Hematopoietic multipotent progenitor cell treated with erythropoietin and hydrocortisone succinate and interleukin-3 and kit ligand, for 15 days (in vitro differentiated cells): ENCODE measurements at regions not wholly inside any gene's neighbourhood (a gene's known extent, or its start where the extent isn't known, plus 50 kb on each side); places are given as distances from the start of the nearest gene placed in this dataset.

Experiments used
- DNase-seq: peaks from one replicate; pipeline ENCODE4 v3.0.0-alpha.2; 2015; ENCODE audit warnings: low spot score

- no peak for DNase-seq
Measured at GRCh38 chr13:106382534-106382933, 152.9 kb downstream of the EFNB2 start.

- no peak for DNase-seq
Measured at GRCh38 chr13:106381091-106381490, 154.4 kb downstream of the EFNB2 start.

- no peak for DNase-seq
Measured at GRCh38 chr13:106377931-106378662, 157.4 kb downstream of the EFNB2 start.

GRCh38 chr13:106377341-106377740 is 158.1 kb downstream of the EFNB2 start:
- no peak for DNase-seq

- DNase-seq = no peak
Measured at GRCh38 chr13:106376401-106377112, 158.9 kb downstream of the EFNB2 start.

- no peak for DNase-seq
Measured at GRCh38 chr13:106375085-106375484, 160.4 kb downstream of the EFNB2 start.

GRCh38 chr13:106374631-106375030 is 160.8 kb downstream of the EFNB2 start:
- no peak for DNase-seq

- DNase-seq = no peak
Measured at GRCh38 chr13:106373989-106374572, 161.4 kb downstream of the EFNB2 start.

GRCh38 chr13:106373304-106373988 is 162.0 kb downstream of the EFNB2 start:
- DNase-seq = no peak

GRCh38 chr13:106372199-106373155 is 163.0 kb downstream of the EFNB2 start:
- no peak for DNase-seq

- DNase-seq = no peak
Measured at GRCh38 chr13:106371024-106371423, 164.4 kb downstream of the EFNB2 start.

- DNase-seq = no peak
Measured at GRCh38 chr13:106369858-106370257, 165.6 kb downstream of the EFNB2 start.

GRCh38 chr13:106369091-106369490 is 166.4 kb downstream of the EFNB2 start:
- DNase-seq = no peak

- DNase-seq = no peak
Measured at GRCh38 chr13:106367361-106367971, 168.0 kb downstream of the EFNB2 start.

- DNase-seq = no peak
Measured at GRCh38 chr13:106362707-106363106, 172.8 kb downstream of the EFNB2 start.

GRCh38 chr13:106361621-106362020 is 173.8 kb downstream of the EFNB2 start:
- no peak for DNase-seq

GRCh38 chr13:106357198-106357597 is 178.3 kb downstream of the EFNB2 start:
- DNase-seq = no peak

- DNase-seq = no peak
Measured at GRCh38 chr13:106355866-106356265, 179.6 kb downstream of the EFNB2 start.

GRCh38 chr13:106354961-106355360 is 180.5 kb downstream of the EFNB2 start:
- DNase-seq = no peak

- no peak for DNase-seq
Measured at GRCh38 chr13:106352850-106353249, 182.6 kb downstream of the EFNB2 start.

- no peak for DNase-seq
Measured at GRCh38 chr13:106351251-106351650, 184.2 kb downstream of the EFNB2 start.
